GM04504 (cell line): ENCODE measurements at regions not wholly inside any gene's neighbourhood (a gene's known extent, or its start where the extent isn't known, plus 50 kb on each side); places are given as distances from the start of the nearest gene placed in this dataset.
"Not testable (repeated sequence)": the region's sequence is repeated elsewhere in the genome, so short reads cannot be mapped to it uniquely, and the experiment has no call there.

Experiments used
- DNase-seq: peaks from one replicate; pipeline ENCODE4 v3.0.0-alpha.2; 2012; ENCODE audit warnings: low read depth

- DNase-seq: no peak
These were observed 473.8 kb upstream of the HSF2 start for GRCh38 chr6:121925534-121926255.

- DNase-seq: no peak
These were observed 470.2 kb upstream of the HSF2 start for GRCh38 chr6:121929301-121929700.

DNA sequence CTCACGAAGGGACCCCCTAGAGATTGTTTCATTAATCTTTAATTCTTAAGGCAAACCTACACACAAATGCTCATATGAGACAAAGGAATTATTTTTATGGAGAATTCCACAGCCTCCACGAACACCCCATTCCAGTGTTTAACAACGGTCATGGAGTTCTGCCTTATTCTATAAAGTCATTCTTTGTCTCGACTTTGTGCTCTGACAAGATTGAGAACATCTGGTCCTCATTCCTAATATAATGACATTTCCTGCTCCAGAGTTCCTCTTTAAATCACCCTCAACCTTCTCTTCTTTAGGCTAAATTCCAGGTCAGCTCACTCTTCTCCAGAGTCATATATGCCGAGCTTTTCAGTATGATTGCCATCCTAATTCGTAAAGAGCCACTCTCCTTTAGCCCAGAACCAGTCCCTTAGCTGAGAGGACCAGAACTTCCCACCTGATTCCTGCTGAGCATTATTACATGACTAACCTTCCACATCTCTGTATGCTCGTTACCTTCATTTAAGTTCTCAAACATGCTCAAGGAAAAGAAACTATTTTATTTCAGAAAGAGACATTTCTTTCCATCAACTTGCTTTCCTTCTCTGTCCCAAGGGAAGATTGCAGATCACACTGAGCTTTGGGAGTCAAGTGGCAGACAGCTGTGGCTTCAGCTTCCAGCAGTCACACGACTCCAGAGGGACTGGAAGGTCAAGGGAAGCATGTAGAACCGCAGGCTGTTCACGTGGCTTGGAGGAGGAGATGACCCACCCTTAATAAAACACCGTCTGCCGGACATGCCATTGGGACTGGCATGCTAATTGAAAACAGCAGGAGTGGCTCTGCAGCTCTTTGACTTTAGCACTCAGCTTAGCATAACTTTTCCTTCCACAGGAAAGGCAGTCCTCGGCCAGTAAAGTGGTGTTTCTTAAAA, 467.1 kb upstream of the HSF2 start:
- peak; percentile 97 for DNase-seq

DNA sequence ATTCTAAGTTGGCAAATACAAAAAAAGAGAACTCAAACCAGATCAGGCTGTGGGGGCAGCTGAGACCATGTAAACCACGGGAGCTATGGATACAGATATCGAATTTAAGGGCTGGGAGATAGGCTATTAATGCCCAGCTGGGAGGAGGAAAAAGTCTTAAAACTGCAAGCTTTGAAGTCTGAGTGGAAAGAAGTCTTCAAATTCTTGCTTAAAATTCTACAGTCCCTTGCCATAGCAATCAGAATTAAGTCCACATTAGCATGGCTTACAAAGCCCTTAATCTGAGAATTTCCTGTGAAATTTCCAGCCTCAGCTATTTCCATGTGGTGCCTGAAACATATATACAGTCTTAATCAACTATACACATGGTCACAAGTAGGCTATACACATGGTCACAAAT, 465.0 kb upstream of the HSF2 start:
- no peak for DNase-seq

DNA sequence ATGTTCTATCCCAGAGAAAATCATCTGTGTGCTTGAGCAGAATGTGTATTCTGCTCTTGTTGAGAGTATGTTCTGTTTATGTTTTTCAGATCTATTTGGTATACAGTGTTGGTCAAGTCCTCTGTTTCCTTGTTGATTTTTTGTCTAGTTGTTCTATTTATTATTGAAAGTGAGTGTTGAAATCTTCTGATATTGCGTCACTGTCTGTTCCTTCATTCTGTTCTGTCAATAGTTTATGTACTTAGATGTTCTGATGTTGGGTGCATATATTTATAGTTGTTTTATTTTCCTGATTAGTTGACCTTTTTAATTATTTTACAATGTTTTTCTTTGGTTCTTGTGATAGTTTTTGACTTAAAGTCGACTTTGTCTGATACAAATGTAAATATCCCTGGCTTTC, 458.7 kb upstream of the HSF2 start:
- DNase-seq: no peak

- peak; percentile 64 for DNase-seq
These were observed 455.1 kb upstream of the HSF2 start for GRCh38 chr6:121944354-121944753.

DNA sequence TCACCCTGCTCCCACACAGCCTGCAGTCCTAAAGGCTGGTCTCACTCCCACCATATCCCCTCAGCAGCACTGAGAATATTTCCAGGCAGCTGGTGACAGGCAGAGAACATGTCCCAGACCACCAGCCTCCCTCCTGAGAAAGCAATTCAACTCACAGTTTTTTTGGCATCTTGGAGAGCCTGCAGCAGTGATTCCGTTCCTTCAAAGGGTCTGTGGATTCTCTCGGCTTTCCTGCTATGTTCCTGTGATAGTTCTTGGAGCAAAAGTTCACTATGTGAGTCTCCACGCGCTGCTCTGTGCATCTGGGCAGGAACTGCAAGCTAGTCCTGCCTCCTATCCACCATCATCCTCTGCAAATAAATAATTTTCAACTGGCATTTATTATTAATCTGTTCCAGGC, 448.3 kb upstream of the HSF2 start:
- DNase-seq: no peak

DNA sequence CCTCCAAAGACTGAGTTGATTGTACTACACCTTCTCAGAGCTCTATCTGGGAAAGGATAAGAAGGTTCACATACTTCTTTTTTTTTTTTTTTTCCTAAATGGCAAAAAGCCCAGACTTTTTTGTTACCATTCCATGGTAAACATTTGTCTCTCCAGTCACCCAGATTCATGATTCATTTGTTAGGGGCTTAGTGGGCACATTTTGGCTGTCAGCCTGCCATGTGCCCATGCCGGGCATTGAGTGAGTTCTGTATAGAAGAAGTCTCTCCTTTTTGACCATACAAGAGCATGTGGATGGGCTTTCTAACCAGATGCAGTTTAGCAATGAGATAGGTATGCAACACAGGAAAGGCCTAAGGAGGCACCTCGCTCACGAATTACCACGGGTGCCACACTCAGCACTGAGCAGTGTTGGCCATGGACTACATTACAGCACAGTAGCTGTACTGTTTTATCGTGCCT, 447.5 kb upstream of the HSF2 start:
- DNase-seq: peak; percentile 30

DNA sequence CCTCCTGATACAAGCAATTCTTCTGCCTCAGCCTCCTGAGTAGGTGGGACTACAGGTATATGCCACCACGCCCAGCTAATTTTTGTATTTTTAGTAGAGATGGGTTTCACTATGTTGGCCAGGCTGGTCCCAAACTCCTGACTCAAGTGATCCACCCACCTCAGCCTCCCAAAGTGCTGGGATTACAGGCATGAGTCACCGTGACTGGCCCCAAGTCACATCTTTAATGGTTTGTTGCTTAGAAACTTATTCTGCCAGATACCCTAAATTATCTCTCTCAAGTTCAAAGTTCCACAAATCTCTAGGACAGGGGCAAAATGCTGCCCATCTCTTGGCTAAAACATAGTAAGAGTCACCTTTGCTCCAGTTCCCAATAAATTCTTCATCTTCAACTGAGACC, 444.1 kb upstream of the HSF2 start:
- DNase-seq: not testable (repeated sequence)

DNA sequence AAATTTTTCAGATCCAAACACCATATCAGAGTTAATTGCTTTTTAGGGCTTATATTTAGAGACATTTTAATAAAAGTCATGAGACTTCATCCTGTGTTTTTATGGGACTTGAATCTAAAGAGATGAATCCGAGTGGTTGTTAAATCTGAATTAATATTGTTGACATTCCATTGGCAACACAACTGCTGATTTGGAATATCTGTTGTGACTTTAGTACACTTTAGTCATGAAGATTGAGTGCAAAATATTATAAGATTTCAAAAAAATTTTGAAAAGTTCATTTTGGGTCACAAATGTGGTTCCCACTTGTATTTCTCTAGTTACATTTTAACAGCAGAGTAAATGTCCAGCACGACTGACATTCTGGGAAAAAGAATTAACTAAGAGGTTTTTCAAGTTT, 442.7 kb upstream of the HSF2 start:
- DNase-seq: peak; percentile 35

DNA sequence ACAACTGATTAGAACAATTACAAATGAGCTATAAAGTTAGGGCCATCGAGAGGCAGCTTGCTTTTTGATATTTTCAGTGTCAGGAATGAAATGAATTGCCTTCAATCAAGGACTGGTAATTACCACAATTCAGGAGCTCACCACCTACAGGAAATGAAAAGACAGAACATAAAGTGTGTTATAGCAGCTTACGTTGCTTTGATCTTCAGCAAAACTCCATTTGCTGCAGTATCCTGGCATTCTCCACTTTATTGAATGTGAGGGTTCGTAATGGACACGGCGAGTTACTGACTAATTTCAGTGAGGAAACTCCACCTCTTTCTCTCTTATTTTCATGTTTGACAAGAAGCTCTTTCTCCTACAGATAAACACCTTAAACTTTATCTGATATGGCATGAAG, 440.0 kb upstream of the HSF2 start:
- no peak for DNase-seq

- no peak for DNase-seq
These were observed 437.8 kb upstream of the HSF2 start for GRCh38 chr6:121961619-121962125.

GRCh38 chr6:121963826-121964225, 435.6 kb upstream of the HSF2 start:
- no peak for DNase-seq

DNA sequence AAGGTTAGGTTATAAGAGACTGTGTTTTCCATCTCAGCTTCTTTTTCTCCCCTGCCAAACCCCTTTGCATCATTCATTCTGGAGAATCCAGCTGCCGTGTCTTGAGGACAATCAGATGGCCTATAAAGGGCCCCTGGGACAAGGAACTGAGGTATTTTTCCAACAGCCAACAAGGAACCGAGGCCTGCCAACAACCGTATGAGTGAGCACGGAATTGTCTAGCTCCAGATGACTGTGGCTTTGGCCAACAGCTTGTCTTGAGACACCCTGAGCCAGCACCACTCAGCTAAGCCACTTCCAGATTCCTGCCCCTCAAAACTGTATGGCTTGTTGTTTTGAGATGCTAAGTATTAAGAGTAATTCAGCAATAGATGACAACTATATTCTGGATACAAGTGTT, 433.7 kb upstream of the HSF2 start:
- DNase-seq: peak; percentile 77

GRCh38 chr6:121967631-121968030, 431.8 kb upstream of the HSF2 start:
- DNase-seq: no peak

DNA sequence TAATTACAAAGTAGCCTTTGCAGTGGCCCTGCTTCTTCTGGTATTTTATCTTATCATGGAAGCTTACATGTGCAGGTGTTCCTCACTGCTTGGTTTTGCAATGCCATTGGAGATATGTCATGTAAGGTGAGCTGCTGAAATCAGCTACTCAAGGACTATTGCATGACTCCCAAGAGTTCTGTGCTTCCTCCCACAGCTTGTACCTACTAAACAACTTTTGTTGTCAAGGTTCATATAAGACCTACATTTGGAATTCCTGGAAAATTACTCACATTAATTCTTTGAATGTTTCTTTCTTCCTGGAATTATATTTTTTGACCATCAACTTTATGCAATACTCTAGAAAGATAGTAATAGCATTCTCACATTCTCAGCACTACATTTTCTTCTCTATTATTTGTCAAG, 427.5 kb upstream of the HSF2 start:
- DNase-seq: no peak

GRCh38 chr6:121984956-121985355, 414.5 kb upstream of the HSF2 start:
- DNase-seq: no peak

GRCh38 chr6:121993362-121993761, 406.1 kb upstream of the HSF2 start:
- no peak for DNase-seq

DNA sequence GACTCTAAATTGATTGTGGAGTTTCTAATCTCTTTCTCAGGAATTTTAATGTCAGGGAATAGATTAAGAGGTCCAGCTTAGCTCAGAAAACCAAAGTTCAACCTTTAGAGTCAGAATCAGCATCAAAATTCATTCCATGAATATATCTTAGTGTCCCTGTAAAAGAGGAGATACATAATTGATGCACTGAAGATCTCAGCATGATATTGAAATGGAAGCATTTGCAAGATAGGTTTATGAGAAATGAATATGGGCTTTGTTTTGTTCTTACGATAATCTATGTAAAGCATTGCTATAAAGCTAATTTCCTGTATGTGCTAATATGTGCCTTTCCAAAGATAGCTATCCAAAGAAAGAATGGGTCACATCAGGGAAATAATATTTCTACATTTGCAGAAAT, 404.5 kb upstream of the HSF2 start:
- no peak for DNase-seq

GRCh38 chr6:121998631-121999030, 400.8 kb upstream of the HSF2 start:
- no peak for DNase-seq

- no peak for DNase-seq
These were observed 399.9 kb upstream of the HSF2 start for GRCh38 chr6:121999456-122000065.

- DNase-seq: no peak
These were observed 393.8 kb upstream of the HSF2 start for GRCh38 chr6:122005661-122006060.

GRCh38 chr6:122007339-122007738, 392.1 kb upstream of the HSF2 start:
- no peak for DNase-seq
